IPS DF 6.9 (cell line): ENCODE measurements at regions not wholly inside any gene's neighbourhood (a gene's known extent, or its start where the extent isn't known, plus 50 kb on each side); places are given as distances from the start of the nearest gene placed in this dataset.

Source experiments
- DNase-seq: peaks from one replicate; pipeline ENCODE4 v3.0.0-alpha.2; 2013; ENCODE audit warnings: low read depth, low spot score
- H3K27ac ChIP-seq: one replicate; pipeline ENCODE4 v1.5.1; 2013; ENCODE audit warnings: low read length, control low read depth
- H3K27me3 ChIP-seq: 2 replicates; pipeline ENCODE4 v1.6.1; 2013; ENCODE audit warnings: mild to moderate bottlenecking, low read length; ENCODE audit not compliant: control insufficient read depth, insufficient read depth
- H3K36me3 ChIP-seq: 2 replicates; pipeline ENCODE4 v1.6.1; 2013; ENCODE audit warnings: low read length; ENCODE audit not compliant: control insufficient read depth, insufficient read depth
- H3K4me1 ChIP-seq: 2 replicates; pipeline ENCODE4 v1.6.1; 2013; ENCODE audit warnings: low read length; ENCODE audit not compliant: control insufficient read depth, insufficient read depth
- H3K4me3 ChIP-seq: 2 replicates; pipeline ENCODE4 v1.5.1; 2013; ENCODE audit warnings: mild to moderate bottlenecking, low read length
- H3K9me3 ChIP-seq: 2 replicates; pipeline ENCODE4 v1.6.1; 2013; ENCODE audit warnings: low read length, inconsistent platforms; ENCODE audit not compliant: control insufficient read depth, insufficient read depth
- WGBS: extraction: QIAGEN DNeasy Blood & Tissue Kit; methylation state at CpG from one replicate; pipeline ENCODE4 v1.1.7; 2013; ENCODE audit warnings: mixed read lengths, missing lambda C conversion rate; ENCODE audit not compliant: insufficient read length, insufficient coverage; 5-methylcytosine and 5-hydroxymethylcytosine counted together

- H3K27ac ChIP-seq: no peak overlapping the region
- H3K27me3 ChIP-seq: no peaks in the 10 kb centered on the region
- no peaks in the 10 kb centered on the region for H3K36me3 ChIP-seq
- no peak overlapping the region for H3K4me3 ChIP-seq
- no peaks in the 10 kb centered on the region for H3K9me3 ChIP-seq
- DNase-seq: no peak
- no peaks in the 10 kb centered on the region for H3K4me1 ChIP-seq
Measured at GRCh38 chr2:12813166-12813565, 96.4 kb downstream of the TRIB2 start.

- Histone ChIP-seq H3K36me3 (no peaks in the 10 kb centered on the region), H3K27ac (no peak overlapping the region), H3K27me3 (no peaks in the 10 kb centered on the region), H3K4me3 (no peak overlapping the region), H3K9me3 (no peaks in the 10 kb centered on the region), H3K4me1 (no peaks in the 10 kb centered on the region)
- no CpG with 5 or more reads among the region's 4 CpGs for WGBS
- no peak for DNase-seq
Measured at GRCh38 chr2:12816379-12817306, 99.9 kb downstream of the TRIB2 start.

- no peak for DNase-seq
- Histone ChIP-seq H3K27ac (no peak overlapping the region), H3K4me1 (no peaks in the 10 kb centered on the region), H3K27me3 (no peaks in the 10 kb centered on the region), H3K9me3 (no peaks in the 10 kb centered on the region), H3K4me3 (no peak overlapping the region), H3K36me3 (no peaks in the 10 kb centered on the region)
- no CpG with 5 or more reads among the region's 3 CpGs for WGBS
Measured at GRCh38 chr2:12817870-12818269, 101.1 kb downstream of the TRIB2 start.

- WGBS: no CpG with 5 or more reads among the region's 11 CpGs
Measured at GRCh38 chr2:12818416-12819102, 101.8 kb downstream of the TRIB2 start.

GRCh38 chr2:12819103-12819475 lies 102.4 kb downstream of the TRIB2 start:
- no peaks in the 10 kb centered on the region for H3K27me3 ChIP-seq
- H3K27ac ChIP-seq: no peak overlapping the region
- no peak for DNase-seq
- H3K4me1 ChIP-seq: no peaks in the 10 kb centered on the region
- H3K36me3 ChIP-seq: no peaks in the 10 kb centered on the region
- WGBS: no CpG with 5 or more reads among the region's 3 CpGs
- H3K9me3 ChIP-seq: no peaks in the 10 kb centered on the region
- no peak overlapping the region for H3K4me3 ChIP-seq

More at GRCh38 chr2:12818416-12819102, 101.8 kb downstream of the TRIB2 start:
- Histone ChIP-seq H3K27me3 (no peaks in the 10 kb centered on the region), H3K4me3 (no peak overlapping the region), H3K27ac (no peak overlapping the region), H3K36me3 (no peaks in the 10 kb centered on the region), H3K9me3 (no peaks in the 10 kb centered on the region), H3K4me1 (no peaks in the 10 kb centered on the region)
- no peak for DNase-seq

- no peak for DNase-seq
- no peaks in the 10 kb centered on the region for H3K4me1 ChIP-seq
- H3K36me3 ChIP-seq: no peaks in the 10 kb centered on the region
- no peaks in the 10 kb centered on the region for H3K9me3 ChIP-seq
- no peak overlapping the region for H3K4me3 ChIP-seq
- no peak overlapping the region for H3K27ac ChIP-seq
- no CpG with 5 or more reads among the region's 3 CpGs for WGBS
- no peaks in the 10 kb centered on the region for H3K27me3 ChIP-seq
Measured at GRCh38 chr2:12819721-12820120, 103.0 kb downstream of the TRIB2 start.

GRCh38 chr2:12821656-12822055 lies 104.9 kb downstream of the TRIB2 start:
- WGBS: no CpG with 5 or more reads among the region's 1 CpG
- no peaks in the 10 kb centered on the region for H3K27me3 ChIP-seq
- no peaks in the 10 kb centered on the region for H3K4me1 ChIP-seq
- H3K9me3 ChIP-seq: no peaks in the 10 kb centered on the region
- DNase-seq: no peak
- H3K27ac ChIP-seq: no peak overlapping the region
- no peak overlapping the region for H3K4me3 ChIP-seq
- no peaks in the 10 kb centered on the region for H3K36me3 ChIP-seq

GRCh38 chr2:12824351-12824777 lies 107.6 kb downstream of the TRIB2 start:
- no peak for DNase-seq
- Histone ChIP-seq H3K4me3 (no peak overlapping the region), H3K4me1 (no peaks in the 10 kb centered on the region; the same call in 1 of the 2 replicates), H3K27me3 (no peaks in the 10 kb centered on the region), H3K9me3 (no peaks in the 10 kb centered on the region), H3K27ac (no peak overlapping the region), H3K36me3 (no peaks in the 10 kb centered on the region)
- WGBS: no CpG with 5 or more reads among the region's 3 CpGs

- DNase-seq: no peak
- Histone ChIP-seq H3K36me3 (no peaks in the 10 kb centered on the region), H3K9me3 (no peaks in the 10 kb centered on the region), H3K27me3 (no peaks in the 10 kb centered on the region), H3K27ac (no peak overlapping the region), H3K4me3 (no peak overlapping the region), H3K4me1 (no peaks in the 10 kb centered on the region; the same call in 1 of the 2 replicates)
- whole genome bisulfite sequencing: no CpG with 5 or more reads among the region's 9 CpGs
Measured at GRCh38 chr2:12824778-12825379, 108.1 kb downstream of the TRIB2 start.

GRCh38 chr2:12826781-12827180 lies 110.0 kb downstream of the TRIB2 start:
- no peak overlapping the region for H3K4me3 ChIP-seq
- DNase-seq: no peak
- no peaks in the 10 kb centered on the region for H3K27me3 ChIP-seq
- no peaks in the 10 kb centered on the region for H3K36me3 ChIP-seq
- no peak overlapping the region for H3K27ac ChIP-seq
- no peaks in the 10 kb centered on the region for H3K9me3 ChIP-seq
- no CpG with 5 or more reads among the region's 3 CpGs for WGBS
- H3K4me1 ChIP-seq: no peaks in the 10 kb centered on the region; the same call in 1 of the 2 replicates
